ENCODE measurements at regions not wholly inside any gene's neighbourhood (a gene's known extent, or its start where the extent isn't known, plus 50 kb on each side); places are given as distances from the start of the nearest gene placed in this dataset.

DNA sequence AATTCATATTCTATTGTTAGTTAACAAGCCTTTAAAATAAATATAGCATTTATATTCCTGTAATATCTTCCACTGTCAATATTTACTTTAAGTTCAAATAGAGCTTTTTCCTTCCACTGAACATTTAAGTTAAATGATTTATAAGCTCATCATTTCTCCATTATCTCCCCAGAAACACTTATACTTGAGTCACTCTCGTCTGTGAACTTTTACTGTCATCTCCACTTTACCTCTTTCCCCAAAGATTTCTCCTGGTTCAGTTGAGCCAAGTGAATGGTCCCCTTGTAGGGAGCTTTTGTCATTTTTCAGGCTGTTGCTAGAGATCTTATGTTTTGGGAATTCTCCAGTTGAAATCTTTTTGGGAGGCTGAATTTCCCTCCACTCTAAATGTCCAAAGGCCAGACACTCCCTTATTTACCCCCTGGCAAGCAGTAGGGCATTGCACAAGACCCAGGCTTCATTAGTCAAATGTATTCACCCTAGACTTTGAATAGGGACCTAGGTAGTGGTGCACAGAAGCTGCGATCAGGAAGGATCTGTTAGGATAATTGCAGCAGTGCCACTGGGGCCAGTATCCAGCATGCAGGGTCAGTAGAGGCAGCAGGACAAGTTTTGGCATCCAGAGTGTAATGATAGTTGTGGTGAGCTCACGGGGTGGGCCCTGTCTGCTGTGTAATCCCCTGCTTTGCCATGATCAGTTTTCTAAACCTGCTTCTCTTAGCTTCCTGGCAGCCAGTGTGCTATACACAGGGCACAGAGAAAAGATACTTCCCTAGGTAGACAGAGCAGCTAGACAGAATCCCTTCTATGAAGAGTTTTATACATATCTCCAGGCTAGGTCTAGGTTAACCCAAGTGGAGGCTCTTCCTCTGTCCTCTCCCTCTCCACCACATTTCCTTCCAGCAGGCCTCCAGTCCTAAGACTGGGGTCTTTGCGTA is 356.5 kb upstream of the SLCO3A1 start:
- H3K36me3 ChIP-seq (ENCODE audit: control insufficient read depth, insufficient read depth, low read length) = no peaks in the 10 kb centered on the region
- H3K4me3 ChIP-seq (ENCODE audit: low read depth, low read length) = no peak overlapping the region
- H3K9ac ChIP-seq (ENCODE audit: low read length) = no peak overlapping the region
- H3K27me3 ChIP-seq (ENCODE audit: control insufficient read depth, insufficient read depth, low read length) = no peaks in the 10 kb centered on the region
- peaks cover 7% of the 10 kb centered on the region; the same call in 1 of the 2 replicates for H3K4me1 ChIP-seq (ENCODE audit: control insufficient read depth, insufficient read depth, low read length)
- no peak overlapping the region for H3K27ac ChIP-seq (ENCODE audit: low read depth, low read length)
- H3K9me3 ChIP-seq (ENCODE audit: control insufficient read depth, insufficient read depth, low read depth, low read length) = no peaks in the 10 kb centered on the region

- H3K36me3 ChIP-seq (ENCODE audit: control insufficient read depth, insufficient read depth, low read length) = no peaks in the 10 kb centered on the region
- H3K4me1 ChIP-seq (ENCODE audit: control insufficient read depth, insufficient read depth, low read length) = peaks cover 7% of the 10 kb centered on the region; the same call in 1 of the 2 replicates
- H3K9me3 ChIP-seq (ENCODE audit: control insufficient read depth, insufficient read depth, low read depth, low read length) = no peaks in the 10 kb centered on the region
- no peak overlapping the region for H3K27ac ChIP-seq (ENCODE audit: low read depth, low read length)
- no peaks in the 10 kb centered on the region for H3K27me3 ChIP-seq (ENCODE audit: control insufficient read depth, insufficient read depth, low read length)
- H3K9ac ChIP-seq (ENCODE audit: low read length) = no peak overlapping the region
- H3K4me3 ChIP-seq (ENCODE audit: low read depth, low read length) = no peak overlapping the region
These were observed 355.3 kb upstream of the SLCO3A1 start for GRCh38 chr15:91498046-91498748.

- H3K4me1 ChIP-seq (ENCODE audit: control insufficient read depth, insufficient read depth, low read length) = peaks cover 7% of the 10 kb centered on the region; the same call in 1 of the 2 replicates
- H3K36me3 ChIP-seq (ENCODE audit: control insufficient read depth, insufficient read depth, low read length) = no peaks in the 10 kb centered on the region
- H3K9ac ChIP-seq (ENCODE audit: low read length) = no peak overlapping the region
- no peaks in the 10 kb centered on the region for H3K27me3 ChIP-seq (ENCODE audit: control insufficient read depth, insufficient read depth, low read length)
- H3K9me3 ChIP-seq (ENCODE audit: control insufficient read depth, insufficient read depth, low read depth, low read length) = no peaks in the 10 kb centered on the region
- H3K4me3 ChIP-seq (ENCODE audit: low read depth, low read length) = no peak overlapping the region
- H3K27ac ChIP-seq (ENCODE audit: low read depth, low read length) = no peak overlapping the region
These were observed 354.8 kb upstream of the SLCO3A1 start for GRCh38 chr15:91498749-91499062.

GRCh38 chr15:91499774-91500383 is 353.6 kb upstream of the SLCO3A1 start:
- Histone ChIP-seq H3K9ac (ENCODE audit: low read length) (no peak overlapping the region), H3K9me3 (ENCODE audit: control insufficient read depth, insufficient read depth, low read depth, low read length) (no peaks in the 10 kb centered on the region), H3K4me1 (ENCODE audit: control insufficient read depth, insufficient read depth, low read length) (peaks cover 7% of the 10 kb centered on the region; the same call in 1 of the 2 replicates), H3K36me3 (ENCODE audit: control insufficient read depth, insufficient read depth, low read length) (no peaks in the 10 kb centered on the region), H3K27me3 (ENCODE audit: control insufficient read depth, insufficient read depth, low read length) (no peaks in the 10 kb centered on the region), H3K27ac (ENCODE audit: low read depth, low read length) (no peak overlapping the region), H3K4me3 (ENCODE audit: low read depth, low read length) (no peak overlapping the region)

- Histone ChIP-seq H3K27ac (ENCODE audit: low read depth, low read length) (no peak overlapping the region), H3K9me3 (ENCODE audit: control insufficient read depth, insufficient read depth, low read depth, low read length) (no peaks in the 10 kb centered on the region)
These were observed 344.9 kb upstream of the SLCO3A1 start for GRCh38 chr15:91508633-91509032.

DNA sequence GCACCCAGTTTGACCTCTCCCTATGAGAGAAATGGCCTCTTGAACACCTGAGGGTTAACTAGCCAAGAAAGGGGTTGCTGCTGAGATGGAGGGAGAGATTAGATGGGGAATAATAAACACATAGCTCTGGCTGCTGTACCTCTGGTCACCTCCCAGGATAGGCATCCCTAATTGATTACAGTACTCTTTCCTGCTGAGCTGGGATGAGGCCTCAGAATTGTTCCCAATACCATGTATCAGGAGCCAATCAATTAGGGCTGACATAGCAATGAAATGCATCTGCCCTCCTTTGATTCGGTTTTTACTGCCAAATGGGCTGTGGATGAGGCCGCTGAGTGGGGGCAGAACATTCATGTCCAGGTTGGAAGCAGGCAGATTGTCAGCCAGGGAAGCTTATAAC is 339.4 kb upstream of the SLCO3A1 start:
- Histone ChIP-seq H3K9ac (ENCODE audit: low read length) (no peak overlapping the region), H3K4me1 (ENCODE audit: control insufficient read depth, insufficient read depth, low read length) (peaks cover 17% of the 10 kb centered on the region; the same call in 1 of the 2 replicates), H3K36me3 (ENCODE audit: control insufficient read depth, insufficient read depth, low read length) (no peaks in the 10 kb centered on the region), H3K27ac (ENCODE audit: low read depth, low read length) (no peak overlapping the region), H3K4me3 (ENCODE audit: low read depth, low read length) (no peak overlapping the region), H3K27me3 (ENCODE audit: control insufficient read depth, insufficient read depth, low read length) (no peaks in the 10 kb centered on the region), H3K9me3 (ENCODE audit: control insufficient read depth, insufficient read depth, low read depth, low read length) (no peaks in the 10 kb centered on the region)

More at GRCh38 chr15:91508633-91509032, 344.9 kb upstream of the SLCO3A1 start:
- no peak overlapping the region for H3K4me3 ChIP-seq (ENCODE audit: low read depth, low read length)
- no peak overlapping the region for H3K9ac ChIP-seq (ENCODE audit: low read length)
- H3K36me3 ChIP-seq (ENCODE audit: control insufficient read depth, insufficient read depth, low read length) = no peaks in the 10 kb centered on the region
- no peaks in the 10 kb centered on the region for H3K27me3 ChIP-seq (ENCODE audit: control insufficient read depth, insufficient read depth, low read length)
- no peaks in the 10 kb centered on the region for H3K4me1 ChIP-seq (ENCODE audit: control insufficient read depth, insufficient read depth, low read length)

DNA sequence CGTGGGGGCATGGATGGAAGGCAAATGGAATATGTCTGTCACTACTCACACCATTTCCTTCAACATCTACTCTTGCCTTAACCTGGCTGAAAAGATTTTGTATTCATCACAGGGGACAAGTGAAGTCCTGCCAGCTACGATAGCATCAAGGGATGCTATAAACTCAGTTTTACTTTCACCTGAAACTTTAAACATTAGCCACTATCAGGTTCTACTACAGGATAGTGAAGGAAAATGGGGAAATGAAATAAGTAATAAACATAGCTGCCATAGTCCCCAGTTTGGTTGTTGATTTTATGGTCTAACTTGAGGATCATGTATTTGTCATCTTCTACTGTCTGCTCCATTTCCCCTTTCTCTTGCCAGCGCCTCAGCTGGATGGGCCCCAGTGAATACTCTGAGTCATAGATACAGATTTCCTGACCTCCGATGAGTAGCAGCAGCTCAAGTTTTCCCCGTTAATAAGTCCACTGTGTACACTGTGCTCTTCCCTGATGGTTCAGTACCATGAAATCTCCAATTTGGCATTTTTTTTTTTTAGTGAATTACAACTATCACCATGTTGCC is 338.2 kb upstream of the SLCO3A1 start:
- no peaks in the 10 kb centered on the region for H3K9me3 ChIP-seq (ENCODE audit: control insufficient read depth, insufficient read depth, low read depth, low read length)
- no peaks in the 10 kb centered on the region for H3K27me3 ChIP-seq (ENCODE audit: control insufficient read depth, insufficient read depth, low read length)
- no peaks in the 10 kb centered on the region for H3K36me3 ChIP-seq (ENCODE audit: control insufficient read depth, insufficient read depth, low read length)
- no peak overlapping the region for H3K9ac ChIP-seq (ENCODE audit: low read length)
- H3K4me1 ChIP-seq (ENCODE audit: control insufficient read depth, insufficient read depth, low read length) = peaks cover 17% of the 10 kb centered on the region; the same call in 1 of the 2 replicates
- no peak overlapping the region for H3K27ac ChIP-seq (ENCODE audit: low read depth, low read length)
- H3K4me3 ChIP-seq (ENCODE audit: low read depth, low read length) = no peak overlapping the region

DNA sequence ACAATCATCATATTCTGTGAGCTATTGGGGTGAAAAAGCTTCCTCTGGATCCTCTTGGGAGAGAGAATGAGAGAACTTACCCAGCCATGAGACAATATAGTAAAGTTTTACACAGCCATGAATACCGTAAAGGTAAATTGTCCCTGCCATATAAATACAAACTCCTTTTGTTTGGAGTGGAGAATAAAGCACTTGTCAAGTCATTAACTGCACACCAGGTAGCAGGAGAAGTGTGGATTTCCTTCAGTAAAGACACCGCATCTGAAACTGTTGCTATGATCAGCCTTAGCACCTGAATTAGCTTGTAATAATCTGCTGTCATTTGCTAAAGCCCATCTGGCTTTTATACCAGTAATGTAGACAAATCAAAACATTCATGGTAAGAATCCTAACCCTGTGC is 336.6 kb upstream of the SLCO3A1 start:
- no peak overlapping the region for H3K9ac ChIP-seq (ENCODE audit: low read length)
- no peaks in the 10 kb centered on the region for H3K9me3 ChIP-seq (ENCODE audit: control insufficient read depth, insufficient read depth, low read depth, low read length)
- no peaks in the 10 kb centered on the region for H3K36me3 ChIP-seq (ENCODE audit: control insufficient read depth, insufficient read depth, low read length)
- peaks cover 17% of the 10 kb centered on the region; the same call in 1 of the 2 replicates for H3K4me1 ChIP-seq (ENCODE audit: control insufficient read depth, insufficient read depth, low read length)
- no peak overlapping the region for H3K27ac ChIP-seq (ENCODE audit: low read depth, low read length)
- H3K27me3 ChIP-seq (ENCODE audit: control insufficient read depth, insufficient read depth, low read length) = no peaks in the 10 kb centered on the region
- H3K4me3 ChIP-seq (ENCODE audit: low read depth, low read length) = no peak overlapping the region

GRCh38 chr15:91517491-91518200 is 335.9 kb upstream of the SLCO3A1 start:
- Histone ChIP-seq H3K9me3 (ENCODE audit: control insufficient read depth, insufficient read depth, low read depth, low read length) (no peaks in the 10 kb centered on the region), H3K36me3 (ENCODE audit: control insufficient read depth, insufficient read depth, low read length) (no peaks in the 10 kb centered on the region), H3K4me1 (ENCODE audit: control insufficient read depth, insufficient read depth, low read length) (peaks cover 17% of the 10 kb centered on the region; the same call in 1 of the 2 replicates), H3K27me3 (ENCODE audit: control insufficient read depth, insufficient read depth, low read length) (no peaks in the 10 kb centered on the region), H3K4me3 (ENCODE audit: low read depth, low read length) (no peak overlapping the region), H3K27ac (ENCODE audit: low read depth, low read length) (no peak overlapping the region), H3K9ac (ENCODE audit: low read length) (no peak overlapping the region)

GRCh38 chr15:91520850-91521249 is 332.7 kb upstream of the SLCO3A1 start:
- Histone ChIP-seq H3K4me3 (ENCODE audit: low read depth, low read length) (no peak overlapping the region), H3K27me3 (ENCODE audit: control insufficient read depth, insufficient read depth, low read length) (no peaks in the 10 kb centered on the region), H3K36me3 (ENCODE audit: control insufficient read depth, insufficient read depth, low read length) (no peaks in the 10 kb centered on the region), H3K4me1 (ENCODE audit: control insufficient read depth, insufficient read depth, low read length) (peaks cover 10% of the 10 kb centered on the region; the same call in 1 of the 2 replicates), H3K9me3 (ENCODE audit: control insufficient read depth, insufficient read depth, low read depth, low read length) (peaks cover 16% of the 10 kb centered on the region), H3K27ac (ENCODE audit: low read depth, low read length) (no peak overlapping the region), H3K9ac (ENCODE audit: low read length) (no peak overlapping the region)

Data from HUES6 (cell line).